DMS 273 (cell line): ENCODE measurements at regions not wholly inside any gene's neighbourhood (a gene's known extent, or its start where the extent isn't known, plus 50 kb on each side); places are given as distances from the start of the nearest gene placed in this dataset.

ENCODE experiments used
- DNase-seq: peaks from one replicate; lab custom pipeline; 2025; ENCODE audit not compliant: unreplicated experiment; lab: John Stamatoyannopoulos, UW

GRCh38 chr9:134487066-134487710, 154.4 kb upstream of the COL5A1 start:
- DNase-seq: no peak

GRCh38 chr9:134488331-134489280, 153.0 kb upstream of the COL5A1 start:
- no peak for DNase-seq

- no peak for DNase-seq
These were observed 151.8 kb upstream of the COL5A1 start for GRCh38 chr9:134489621-134490408.

GRCh38 chr9:134490446-134490845, 151.2 kb upstream of the COL5A1 start:
- DNase-seq: no peak

GRCh38 chr9:134491196-134491835, 150.3 kb upstream of the COL5A1 start:
- no peak for DNase-seq

- no peak for DNase-seq
These were observed 149.7 kb upstream of the COL5A1 start for GRCh38 chr9:134491856-134492255.

- DNase-seq: peak; percentile 94
These were observed 149.3 kb upstream of the COL5A1 start for GRCh38 chr9:134492281-134492691.

- DNase-seq: no peak
These were observed 148.7 kb upstream of the COL5A1 start for GRCh38 chr9:134492721-134493460.

GRCh38 chr9:134493461-134494272, 147.9 kb upstream of the COL5A1 start:
- DNase-seq: no peak

- no peak for DNase-seq
These were observed 147.3 kb upstream of the COL5A1 start for GRCh38 chr9:134494273-134494815.

- DNase-seq: no peak
These were observed 146.7 kb upstream of the COL5A1 start for GRCh38 chr9:134494905-134495304.

GRCh38 chr9:134495881-134496412, 145.7 kb upstream of the COL5A1 start:
- DNase-seq: no peak

GRCh38 chr9:134496413-134497282, 145.0 kb upstream of the COL5A1 start:
- DNase-seq: no peak

GRCh38 chr9:134497283-134497860, 144.2 kb upstream of the COL5A1 start:
- no peak for DNase-seq

GRCh38 chr9:134498814-134499166, 142.8 kb upstream of the COL5A1 start:
- no peak for DNase-seq

- peak; percentile 44 for DNase-seq
These were observed 140.5 kb upstream of the COL5A1 start for GRCh38 chr9:134500931-134501760.

GRCh38 chr9:134501761-134502265, 139.8 kb upstream of the COL5A1 start:
- no peak for DNase-seq
